Breast epithelium (tissue), 3 donors: ENCODE measurements at regions not wholly inside any gene's neighbourhood (a gene's known extent, or its start where the extent isn't known, plus 50 kb on each side); places are given as distances from the start of the nearest gene placed in this dataset.

Source experiments
- CTCF ChIP-seq, 3 donors: fragments of 450-650 bp; IDR thresholded peaks; one replicate each; pipeline ENCODE4 v1.5.1; 2016 to 2017; ENCODE audit warnings: antibody characterized with exemption in 3 of 3, mild to moderate bottlenecking in 3 of 3, moderate library complexity in 3 of 3
- POLR2A ChIP-seq: fragments of 450-650 bp; IDR thresholded peaks from one replicate; pipeline ENCODE4 v1.6.1; 2016; ENCODE audit warnings: antibody characterized with exemption, mild to moderate bottlenecking, moderate library complexity
- POLR2AphosphoS5 ChIP-seq, 3 donors: sonication (generic); formaldehyde crosslinking; IDR thresholded peaks; one replicate each; pipeline ENCODE4 v1.6.1; 2017; ENCODE audit warnings: antibody characterized with exemption in 3 of 3

- TF ChIP-seq CTCF (IDR thresholded peaks at IDR 0.05) (no peak), POLR2A (no peak), POLR2AphosphoS5 (IDR thresholded peaks at IDR 0.05) (no peak)
These were observed 383.9 kb downstream of the MAT2B start for GRCh38 chr5:163889369-163889768.
